Renal cortex interstitium (tissue), 11 donors: ENCODE measurements at regions not wholly inside any gene's neighbourhood (a gene's known extent, or its start where the extent isn't known, plus 50 kb on each side); places are given as distances from the start of the nearest gene placed in this dataset.
"Not testable (repeated sequence)": the region's sequence is repeated elsewhere in the genome, so short reads cannot be mapped to it uniquely, and the experiment has no call there.

Experiments
- DNase-seq, 11 donors: peaks; one replicate each; pipeline ENCODE4 v3.0.0-alpha.2; 2013; ENCODE audit warnings: low read depth in 9 of 11, low spot score in 4 of 11; ENCODE audit errors: extremely low read depth in 1 of 11

GRCh38 chr3:4063916-4064574 is 239.1 kb upstream of the SETMAR start:
- DNase-seq: no peak

- no peak for DNase-seq
Observed at GRCh38 chr3:4065085-4065484, 238.1 kb upstream of the SETMAR start.

- no peak for DNase-seq
Observed at GRCh38 chr3:4065554-4065953, 237.6 kb upstream of the SETMAR start.

GRCh38 chr3:4067893-4068292 is 235.3 kb upstream of the SETMAR start:
- no peak for DNase-seq

GRCh38 chr3:4069796-4070195 is 233.4 kb upstream of the SETMAR start:
- no peak for DNase-seq

- no peak for DNase-seq
Observed at GRCh38 chr3:4071481-4072184, 231.5 kb upstream of the SETMAR start.

GRCh38 chr3:4077278-4077677 is 225.9 kb upstream of the SETMAR start:
- DNase-seq: not testable (repeated sequence)

GRCh38 chr3:4077950-4078349 is 225.2 kb upstream of the SETMAR start:
- DNase-seq: no peak

- no peak for DNase-seq
Observed at GRCh38 chr3:4078903-4079302, 224.3 kb upstream of the SETMAR start.

GRCh38 chr3:4079339-4080195 is 223.6 kb upstream of the SETMAR start:
- DNase-seq: no peak

- no peak for DNase-seq
Observed at GRCh38 chr3:4083225-4084015, 219.7 kb upstream of the SETMAR start.

- DNase-seq: no peak
Observed at GRCh38 chr3:4084271-4084670, 218.9 kb upstream of the SETMAR start.

- not testable (repeated sequence) for DNase-seq
Observed at GRCh38 chr3:4086662-4087061, 216.5 kb upstream of the SETMAR start.

- DNase-seq: no peak
Observed at GRCh38 chr3:4091786-4092185, 211.4 kb upstream of the SETMAR start.

GRCh38 chr3:4097801-4098200 is 205.4 kb upstream of the SETMAR start:
- no peak for DNase-seq

GRCh38 chr3:4099607-4100006 is 203.6 kb upstream of the SETMAR start:
- no peak for DNase-seq

GRCh38 chr3:4107430-4107829 is 195.7 kb upstream of the SETMAR start:
- no peak for DNase-seq

- no peak for DNase-seq
Observed at GRCh38 chr3:4113811-4114522, 189.2 kb upstream of the SETMAR start.

- DNase-seq: no peak
Observed at GRCh38 chr3:4119119-4119518, 184.1 kb upstream of the SETMAR start.
